Progenitor cell of endocrine pancreas (in vitro differentiated cells): ENCODE measurements at regions not wholly inside any gene's neighbourhood (a gene's known extent, or its start where the extent isn't known, plus 50 kb on each side); places are given as distances from the start of the nearest gene placed in this dataset.

Experiments
- DNase-seq: peaks from one replicate; pipeline ENCODE4 v3.0.0; 2021; ENCODE audit warnings: low spot score; ENCODE audit not compliant: unreplicated experiment
- H3K27ac Mint-ChIP-seq: 2 replicates; pipeline ENCODE4 v1.8.0; 2021; ENCODE audit warnings: mild to moderate bottlenecking, moderate library complexity, mixed read lengths
- H3K27me3 Mint-ChIP-seq: 2 replicates; pipeline ENCODE4 v1.8.0; 2021; ENCODE audit warnings: mixed read lengths
- H3K36me3 Mint-ChIP-seq: 2 replicates; pipeline ENCODE4 v1.8.0; 2022; ENCODE audit warnings: mixed read lengths; ENCODE audit not compliant: insufficient read depth
- H3K4me1 Mint-ChIP-seq: 2 replicates; pipeline ENCODE4 v1.8.0; 2021; ENCODE audit warnings: low read depth, mixed read lengths
- H3K4me3 Mint-ChIP-seq: 2 replicates; pipeline ENCODE4 v1.8.0; 2021; ENCODE audit warnings: low read depth, mild to moderate bottlenecking, moderate library complexity, mixed read lengths
- H3K9me3 Mint-ChIP-seq: 2 replicates; pipeline ENCODE4 v1.8.0; 2021; ENCODE audit warnings: low read depth, mixed read lengths
- CTCF ChIP-seq: fragments of 200-600 bp; sonication (generic); IDR thresholded peaks from one replicate; pipeline ENCODE4 v1.5.0; 2021; ENCODE audit warnings: antibody characterized with exemption, mild to moderate bottlenecking; ENCODE audit not compliant: unreplicated experiment

- peaks cover 3% of the 10 kb centered on the region for H3K27me3 Mint-ChIP-seq
- no peak overlapping the region for H3K27ac Mint-ChIP-seq
- H3K36me3 Mint-ChIP-seq, result no peaks in the 10 kb centered on the region
- DNase-seq, result no peak
- no peak overlapping the region for H3K4me3 Mint-ChIP-seq
- no peaks in the 10 kb centered on the region for H3K4me1 Mint-ChIP-seq
- no peaks in the 10 kb centered on the region for H3K9me3 Mint-ChIP-seq
- no peak for TF ChIP-seq CTCF
These were observed 981.2 kb downstream of the BCL11A start for GRCh38 chr2:59572227-59572626.

- Mint-ChIP-seq H3K36me3 (no peaks in the 10 kb centered on the region), H3K4me3 (no peak overlapping the region), H3K4me1 (no peaks in the 10 kb centered on the region), H3K27me3 (peaks cover 3% of the 10 kb centered on the region), H3K9me3 (no peaks in the 10 kb centered on the region), H3K27ac (no peak overlapping the region)
- no peak for TF ChIP-seq CTCF
- no peak for DNase-seq
These were observed 982.6 kb downstream of the BCL11A start for GRCh38 chr2:59570818-59571217.

- peaks cover 3% of the 10 kb centered on the region for H3K27me3 Mint-ChIP-seq
- no peaks in the 10 kb centered on the region for H3K9me3 Mint-ChIP-seq
- no peaks in the 10 kb centered on the region for H3K4me1 Mint-ChIP-seq
- no peaks in the 10 kb centered on the region for H3K36me3 Mint-ChIP-seq
- DNase-seq, result no peak
- H3K4me3 Mint-ChIP-seq, result no peak overlapping the region
- no peak for TF ChIP-seq CTCF
- H3K27ac Mint-ChIP-seq, result no peak overlapping the region
These were observed 984.3 kb downstream of the BCL11A start for GRCh38 chr2:59569124-59569523.

GRCh38 chr2:59568461-59568860 lies 985.0 kb downstream of the BCL11A start:
- no peaks in the 10 kb centered on the region for H3K9me3 Mint-ChIP-seq
- no peak overlapping the region for H3K4me3 Mint-ChIP-seq
- no peak for DNase-seq
- H3K27ac Mint-ChIP-seq, result no peak overlapping the region
- TF ChIP-seq CTCF, result no peak
- H3K4me1 Mint-ChIP-seq, result no peaks in the 10 kb centered on the region
- H3K27me3 Mint-ChIP-seq, result peaks cover 3% of the 10 kb centered on the region
- H3K36me3 Mint-ChIP-seq, result no peaks in the 10 kb centered on the region

- Mint-ChIP-seq H3K4me3 (no peak overlapping the region), H3K9me3 (no peaks in the 10 kb centered on the region), H3K27me3 (peaks cover 3% of the 10 kb centered on the region), H3K27ac (no peak overlapping the region), H3K4me1 (no peaks in the 10 kb centered on the region), H3K36me3 (no peaks in the 10 kb centered on the region)
- DNase-seq, result no peak
- no peak for TF ChIP-seq CTCF
These were observed 986.3 kb downstream of the BCL11A start for GRCh38 chr2:59567151-59567550.
